Mucosa of gallbladder (tissue), 1 donor: ENCODE measurements at regions not wholly inside any gene's neighbourhood (a gene's known extent, or its start where the extent isn't known, plus 50 kb on each side); places are given as distances from the start of the nearest gene placed in this dataset.

Experiments used
- DNase-seq: peaks from one replicate; pipeline ENCODE4 v3.0.0-alpha.2; 2020; ENCODE audit warnings: low spot score
- donor health status: DM: no; HTN: no; CAD: no.

DNA sequence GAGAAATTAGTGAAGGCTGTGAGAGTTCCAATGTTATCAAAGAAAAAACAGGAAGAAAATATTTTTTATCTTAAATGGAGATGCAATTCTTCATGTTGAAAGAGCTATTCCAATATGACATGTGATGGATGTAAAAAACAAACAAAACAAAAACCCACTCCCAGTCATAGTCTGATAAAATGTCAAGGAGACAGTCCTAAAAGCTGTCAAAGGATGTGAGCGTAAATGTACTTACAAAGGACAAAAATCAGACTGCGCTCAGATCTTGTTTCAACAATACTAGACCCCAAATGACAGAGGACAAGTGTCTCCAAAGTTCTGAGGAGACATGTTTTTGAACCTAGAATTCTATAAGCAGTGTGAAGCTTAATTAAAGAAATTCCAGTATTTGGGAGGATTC lies 265.8 kb downstream of the PLPP3 start:
- DNase-seq = no peak

- DNase-seq = no peak
Measured at GRCh38 chr1:56311766-56312165, 267.6 kb downstream of the PLPP3 start.

DNA sequence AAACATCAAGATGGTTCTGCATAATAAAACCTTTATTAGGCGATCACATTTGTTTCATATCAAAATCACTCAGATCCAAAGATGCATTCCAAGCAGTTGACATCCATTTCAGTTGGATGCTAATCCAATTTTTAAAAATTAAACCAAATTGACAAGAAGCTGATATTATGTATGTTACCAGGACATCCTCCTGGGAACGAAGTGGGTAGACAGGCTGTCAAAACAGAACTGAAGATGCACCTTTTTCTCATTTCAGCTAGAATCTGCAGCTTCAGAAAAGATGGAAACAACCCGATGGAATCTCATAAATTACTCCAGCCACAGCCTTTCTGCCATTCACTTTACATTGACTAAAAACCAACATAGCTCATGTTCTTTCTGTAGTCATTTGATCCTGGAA lies 268.4 kb downstream of the PLPP3 start:
- no peak for DNase-seq

GRCh38 chr1:56309065-56309464 lies 270.3 kb downstream of the PLPP3 start:
- no peak for DNase-seq

DNA sequence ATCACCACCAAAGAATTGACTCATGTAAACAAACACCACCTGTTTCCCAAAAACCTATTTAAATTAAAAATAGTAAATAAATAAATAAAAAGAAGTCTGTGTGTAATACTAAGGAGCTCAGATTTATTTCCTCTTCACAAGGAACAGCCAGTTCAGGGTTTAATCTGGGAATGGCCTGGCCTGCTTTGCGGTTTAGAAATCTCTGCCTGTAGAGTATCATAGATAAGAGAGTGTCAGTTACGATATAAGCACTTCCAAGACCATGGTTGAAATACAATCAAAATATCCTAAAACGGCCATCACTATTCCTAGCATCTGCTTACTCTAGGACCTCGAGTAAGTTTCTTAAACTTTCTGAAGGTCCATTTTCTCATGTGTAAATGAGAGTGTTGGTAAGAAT lies 274.4 kb downstream of the PLPP3 start:
- peak; percentile 43 for DNase-seq

DNA sequence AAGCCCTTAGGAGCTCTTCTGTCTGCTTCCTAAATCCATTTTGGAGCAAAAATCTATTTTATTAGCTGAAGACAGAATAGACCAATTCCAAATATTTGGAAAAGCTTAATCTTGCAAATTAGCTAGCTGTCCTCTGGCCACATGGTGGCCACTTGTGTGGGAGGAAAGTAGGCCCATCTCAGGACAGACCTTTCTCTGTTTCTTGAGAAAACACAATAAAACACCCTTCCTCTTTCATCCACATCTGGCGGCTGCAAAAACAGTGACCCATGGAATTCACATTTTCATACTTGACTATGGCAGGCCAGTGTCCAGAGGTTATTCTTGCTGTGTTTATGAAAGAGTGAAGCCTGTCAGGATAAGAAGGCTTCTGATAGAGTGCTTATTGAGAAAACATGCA lies 275.6 kb downstream of the PLPP3 start:
- DNase-seq = no peak

DNA sequence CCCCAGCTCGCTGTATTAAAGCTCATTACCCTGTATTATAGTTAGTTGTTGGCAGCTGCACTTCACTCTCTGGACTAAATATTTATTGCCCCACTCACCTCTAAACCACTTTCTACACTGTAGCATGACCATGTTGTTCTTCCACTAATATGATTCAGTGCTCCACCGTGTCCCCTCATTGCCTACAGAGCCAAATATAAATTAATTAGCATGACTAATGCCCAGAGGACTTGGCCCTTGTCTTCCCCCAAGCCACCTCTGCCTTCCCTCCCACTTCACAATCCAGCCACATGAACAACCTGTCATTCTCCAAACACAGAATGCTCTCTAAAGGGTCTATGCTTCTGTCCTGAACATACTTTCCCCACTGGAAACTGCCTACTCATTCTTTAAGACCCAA lies 276.5 kb downstream of the PLPP3 start:
- DNase-seq = no peak

GRCh38 chr1:56301791-56302190 lies 277.6 kb downstream of the PLPP3 start:
- no peak for DNase-seq

DNA sequence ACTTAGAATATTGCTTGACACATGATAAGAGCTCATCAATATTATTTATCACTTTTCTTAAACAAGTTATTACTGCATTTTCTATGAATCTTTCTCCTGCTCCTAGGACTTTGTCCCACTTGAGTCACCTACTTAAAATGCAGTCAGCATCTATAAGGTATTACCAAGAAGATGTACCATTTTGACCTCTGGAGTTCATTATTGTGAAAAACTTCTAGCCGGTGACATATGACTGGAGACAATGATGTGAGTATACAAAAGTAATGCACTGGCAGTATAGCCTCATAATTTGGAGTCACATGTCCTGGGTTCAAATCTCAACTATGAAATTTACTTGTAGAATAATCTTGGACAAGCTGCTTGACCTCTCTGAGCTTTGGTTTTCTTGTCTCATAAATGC lies 278.5 kb downstream of the PLPP3 start:
- no peak for DNase-seq

DNA sequence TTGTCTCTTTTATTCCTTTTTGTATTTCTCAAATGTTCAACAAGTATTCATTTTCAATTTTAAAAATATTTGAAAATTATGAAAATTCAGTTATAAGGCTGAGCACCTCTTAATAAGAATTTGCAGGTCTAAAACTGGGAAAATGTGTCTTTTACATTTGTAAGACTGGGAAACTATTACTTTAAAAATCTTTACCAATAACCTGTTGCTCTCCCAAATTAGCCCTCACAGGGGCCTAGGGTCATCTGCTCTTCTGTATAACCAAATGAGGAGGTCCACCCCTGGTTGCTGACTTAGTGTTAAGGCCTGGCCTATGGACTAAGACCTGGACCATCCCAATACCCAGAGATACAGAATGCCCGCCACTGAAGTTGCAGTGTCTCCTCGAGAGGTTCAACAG lies 280.5 kb downstream of the PLPP3 start:
- no peak for DNase-seq

DNA sequence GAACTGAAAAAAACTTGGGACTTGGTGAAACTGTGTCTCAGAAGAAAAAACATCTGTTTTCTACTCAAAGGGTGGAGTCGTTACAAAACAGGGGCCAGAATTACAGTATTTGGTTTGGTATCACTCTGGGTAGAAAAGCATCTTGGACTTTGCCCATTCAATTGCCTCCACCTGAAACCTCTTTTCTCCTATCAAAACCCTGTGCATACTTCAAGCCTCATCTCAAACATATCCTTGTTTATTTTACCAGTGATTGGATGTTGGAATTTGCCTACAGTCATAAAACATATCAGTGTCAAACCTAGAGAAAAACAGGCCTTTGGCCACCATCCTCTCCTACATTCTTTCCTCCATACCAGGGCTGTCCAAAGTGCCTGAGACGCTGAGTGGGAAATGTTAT lies 281.5 kb downstream of the PLPP3 start:
- no peak for DNase-seq

- no peak for DNase-seq
Measured at GRCh38 chr1:56297208-56297607, 282.2 kb downstream of the PLPP3 start.

GRCh38 chr1:56295949-56296929 lies 283.1 kb downstream of the PLPP3 start:
- no peak for DNase-seq

DNA sequence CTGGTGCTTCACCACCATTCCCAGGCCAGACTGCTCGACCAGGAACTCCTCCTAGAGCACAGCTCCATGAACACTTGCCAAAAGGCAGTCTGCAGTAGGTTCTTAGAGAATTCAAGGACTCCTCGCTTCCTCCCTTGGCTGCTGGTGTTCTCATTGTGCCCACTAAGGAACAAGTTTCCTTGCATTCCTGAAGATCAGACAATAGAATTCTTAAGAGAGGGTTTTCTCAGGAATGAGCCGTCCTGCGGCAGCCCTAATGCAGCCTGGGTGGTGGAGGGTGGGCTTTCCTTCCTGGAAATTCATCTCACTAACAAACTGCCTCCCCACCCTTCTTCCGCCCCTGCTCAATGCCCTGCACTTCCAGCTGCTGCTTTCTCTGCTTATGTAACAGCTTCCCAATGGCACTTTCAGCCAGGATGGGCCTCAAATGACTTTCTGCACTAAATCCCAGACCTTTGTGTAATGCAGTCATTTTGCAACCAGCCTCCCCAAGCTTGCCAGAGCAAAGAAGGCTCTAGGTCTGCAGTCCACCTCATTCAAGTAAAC lies 287.9 kb downstream of the PLPP3 start:
- no peak for DNase-seq

DNA sequence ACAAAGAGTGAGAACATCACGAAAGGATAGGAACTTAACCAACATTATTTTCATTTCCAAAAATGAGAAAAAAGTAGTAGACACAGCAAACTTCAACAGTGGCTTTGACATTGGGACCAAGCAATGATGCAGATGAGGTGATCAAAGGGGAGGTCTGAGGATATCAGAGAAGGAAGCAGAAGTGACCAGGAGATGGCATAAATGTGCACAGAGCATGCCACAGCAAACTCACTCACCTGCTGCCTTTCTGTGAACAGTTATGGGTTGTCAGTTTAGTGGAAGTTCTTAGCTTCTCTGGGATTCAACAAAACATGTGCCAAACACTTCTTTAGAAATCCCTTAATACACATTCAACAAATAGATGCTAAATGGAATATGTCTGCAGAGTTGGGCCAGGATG lies 290.1 kb downstream of the PLPP3 start:
- no peak for DNase-seq

DNA sequence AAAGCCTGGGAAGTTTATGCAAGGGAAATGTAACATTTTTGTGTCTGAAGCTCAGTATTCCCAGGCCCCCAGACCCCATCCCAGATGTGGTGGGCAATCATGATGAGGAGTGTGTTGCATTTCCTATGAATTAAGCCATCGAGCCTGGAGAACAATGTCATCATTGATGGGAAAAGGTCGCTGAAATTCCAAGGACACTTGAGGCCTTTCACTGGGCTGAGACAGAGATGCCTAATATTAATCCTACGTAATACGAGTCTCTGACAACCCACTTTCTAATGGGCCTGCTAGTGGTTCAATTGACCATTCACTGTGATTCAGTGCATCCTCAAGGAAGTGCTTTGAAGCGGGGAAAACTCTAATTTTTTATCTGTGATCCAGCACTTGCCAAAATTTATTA lies 291.6 kb downstream of the PLPP3 start:
- DNase-seq = no peak

DNA sequence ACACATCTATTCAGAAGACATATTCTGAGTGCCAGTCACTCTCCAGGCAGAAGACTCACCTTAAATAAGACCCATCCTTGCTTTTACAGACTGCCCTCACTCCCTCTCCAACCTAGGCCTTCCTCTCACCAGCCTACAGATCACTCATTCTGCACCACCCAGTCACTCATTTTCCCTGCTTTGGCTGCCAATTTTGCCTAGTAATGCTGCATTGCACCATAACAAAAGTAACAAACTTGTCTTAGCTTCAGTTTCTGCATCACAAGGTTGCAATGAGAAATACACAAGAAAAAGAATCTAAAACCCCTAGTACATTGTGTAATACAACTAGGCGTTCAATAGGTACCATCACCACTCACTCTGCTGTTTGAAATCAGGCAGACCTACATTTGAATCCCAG lies 292.4 kb downstream of the PLPP3 start:
- no peak for DNase-seq

DNA sequence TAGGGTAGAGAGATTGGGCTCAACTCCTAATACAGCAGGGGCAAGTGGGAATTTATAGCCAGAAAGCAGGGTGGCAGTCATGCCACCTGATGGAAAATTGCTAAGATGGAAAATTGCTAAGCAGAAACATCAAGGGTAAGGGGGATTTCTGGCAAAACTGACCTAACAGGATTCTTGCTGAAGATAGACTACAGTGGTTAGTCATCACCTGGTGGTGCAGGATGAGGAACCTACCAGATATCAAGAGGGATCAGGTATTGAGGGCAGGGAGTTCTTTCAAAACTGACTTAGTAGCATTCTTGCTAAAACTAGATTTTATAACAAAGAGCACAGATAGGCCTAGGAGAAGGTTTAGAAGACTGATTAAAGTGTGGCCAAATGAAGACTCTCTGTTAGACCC lies 292.9 kb downstream of the PLPP3 start:
- DNase-seq = no peak

- DNase-seq = no peak
Measured at GRCh38 chr1:56285554-56286402, 293.6 kb downstream of the PLPP3 start.

DNA sequence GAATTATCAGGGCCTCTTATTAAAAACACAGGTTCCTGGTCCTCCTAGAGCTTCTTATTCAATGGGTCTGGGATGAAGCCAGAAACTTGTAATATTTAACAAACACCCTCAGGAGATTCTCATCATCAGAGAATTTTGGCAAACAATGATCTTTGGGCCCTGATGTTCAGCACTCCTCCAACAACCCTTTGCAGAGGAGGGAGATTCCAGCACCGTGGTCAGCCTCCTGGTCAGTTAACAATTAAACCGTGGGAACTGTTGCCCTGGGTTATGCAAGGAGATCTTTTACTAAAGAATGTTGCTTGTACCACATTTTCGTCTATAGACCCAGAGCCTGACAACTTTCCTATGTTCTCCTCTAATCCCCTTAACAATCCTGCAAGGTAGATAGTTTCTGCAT lies 294.4 kb downstream of the PLPP3 start:
- no peak for DNase-seq

GRCh38 chr1:56278061-56278460 lies 301.3 kb downstream of the PLPP3 start:
- DNase-seq = no peak

DNA sequence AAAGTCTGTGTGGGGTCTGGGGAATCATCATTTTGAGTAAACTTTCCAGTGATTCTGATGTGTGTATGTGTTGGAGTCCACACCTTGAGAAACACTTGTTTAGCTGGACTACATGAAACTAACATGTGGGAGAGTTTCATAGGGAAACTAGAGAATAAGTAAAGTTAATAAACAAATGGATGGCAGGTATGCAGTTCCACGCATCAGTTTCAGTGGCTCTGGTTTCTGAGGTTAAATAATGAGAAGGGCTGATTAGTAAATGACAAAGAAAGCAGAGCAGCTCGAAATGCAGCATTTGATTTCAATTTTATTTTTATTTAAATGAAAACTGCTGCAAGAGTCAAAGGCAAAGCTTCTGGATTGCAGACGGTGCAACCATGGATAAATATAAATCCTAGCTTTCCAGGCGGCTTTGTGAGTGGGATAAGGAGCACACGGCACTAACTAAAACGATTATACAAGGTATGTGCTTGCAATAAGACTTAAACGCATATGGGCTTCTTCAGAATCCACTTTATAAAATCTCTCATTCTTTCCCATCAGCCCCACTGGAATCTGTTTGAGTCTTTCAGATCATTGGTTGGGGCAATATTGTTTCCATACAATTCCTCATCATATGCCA lies 310.7 kb downstream of the PLPP3 start:
- DNase-seq = no peak
